ENCODE measurements at regions not wholly inside any gene's neighbourhood (a gene's known extent, or its start where the extent isn't known, plus 50 kb on each side); places are given as distances from the start of the nearest gene placed in this dataset.
A peak's percentile ranks its signal among the peaks of the same experiment; 100 is the strongest.

DNA sequence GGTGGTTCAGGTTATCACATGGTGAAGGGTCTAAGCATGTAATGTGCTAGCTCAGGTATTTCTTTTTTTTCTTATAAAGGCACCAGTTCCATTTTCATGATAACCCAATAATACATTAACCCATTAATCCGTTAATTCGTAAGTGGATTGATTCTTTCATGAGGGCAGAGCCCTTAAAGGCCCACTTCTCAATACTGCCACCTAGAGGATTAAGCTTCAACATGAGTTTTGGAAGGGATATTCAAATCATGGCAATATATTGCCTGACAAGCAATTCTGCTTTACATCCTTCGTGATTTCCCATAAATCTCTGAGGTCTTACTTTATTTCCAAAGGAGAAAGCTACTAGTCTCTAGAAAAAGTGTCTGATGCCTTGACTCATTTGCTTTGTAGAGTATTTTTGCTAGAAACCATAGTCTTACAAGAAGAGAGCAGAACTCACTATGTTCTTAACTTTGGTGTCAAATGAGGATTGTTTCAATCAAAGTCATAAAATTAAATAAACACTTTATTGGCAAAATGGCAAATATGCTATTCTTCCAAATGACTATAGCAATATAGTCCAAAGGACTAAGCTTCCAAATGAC is 271.3 kb downstream of the KCNS3 start:
- no peaks in the 10 kb centered on the region for H3K4me1 ChIP-seq (ENCODE audit: insufficient read depth, low read length, poor library complexity, severe bottlenecking)
- BruUV-seq (replicated peaks) = no TSS peak
- TF ChIP-seq EZH2 (IDR thresholded peaks at IDR 0.05; ENCODE audit: borderline replicate concordance, low read depth, low read length, poor library complexity, severe bottlenecking) = no peak
- TF ChIP-seq, protein P1, sequence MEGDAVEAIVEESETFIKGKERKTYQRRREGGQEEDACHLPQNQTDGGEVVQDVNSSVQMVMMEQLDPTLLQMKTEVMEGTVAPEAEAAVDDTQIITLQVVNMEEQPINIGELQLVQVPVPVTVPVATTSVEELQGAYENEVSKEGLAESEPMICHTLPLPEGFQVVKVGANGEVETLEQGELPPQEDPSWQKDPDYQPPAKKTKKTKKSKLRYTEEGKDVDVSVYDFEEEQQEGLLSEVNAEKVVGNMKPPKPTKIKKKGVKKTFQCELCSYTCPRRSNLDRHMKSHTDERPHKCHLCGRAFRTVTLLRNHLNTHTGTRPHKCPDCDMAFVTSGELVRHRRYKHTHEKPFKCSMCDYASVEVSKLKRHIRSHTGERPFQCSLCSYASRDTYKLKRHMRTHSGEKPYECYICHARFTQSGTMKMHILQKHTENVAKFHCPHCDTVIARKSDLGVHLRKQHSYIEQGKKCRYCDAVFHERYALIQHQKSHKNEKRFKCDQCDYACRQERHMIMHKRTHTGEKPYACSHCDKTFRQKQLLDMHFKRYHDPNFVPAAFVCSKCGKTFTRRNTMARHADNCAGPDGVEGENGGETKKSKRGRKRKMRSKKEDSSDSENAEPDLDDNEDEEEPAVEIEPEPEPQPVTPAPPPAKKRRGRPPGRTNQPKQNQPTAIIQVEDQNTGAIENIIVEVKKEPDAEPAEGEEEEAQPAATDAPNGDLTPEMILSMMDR (conservative IDR thresholded peaks at IDR 0.05; ENCODE audit: low read depth, low read length) = peak; percentile 87
- POLR2A ChIA-PET (ENCODE audit: low non-redundant PET) = no interaction called here
- DNase-seq (ENCODE audit: low spot score) = peak; percentile 77
- CTCF ChIA-PET = interaction anchor here (0.5 to 0.8 kb wide), 2 partner anchors 31 to 265 kb away, joined by 4 to 9 read pairs; no protein-coding TSS in a partner anchor
- no peak overlapping the region for H3K27ac ChIP-seq (ENCODE audit: low read depth, low read length, poor library complexity, severe bottlenecking)
- H3K36me3 ChIP-seq (ENCODE audit: insufficient read depth, low read length, poor library complexity, severe bottlenecking) = no peaks in the 10 kb centered on the region
- intact Hi-C loops (cut with micrococcal nuclease; ENCODE audit: unreplicated experiment) = loop anchor here (1.0 kb wide), 1 partner anchor 297 kb away; no protein-coding TSS in a partner anchor
- no peak overlapping the region for H3K4me3 ChIP-seq (ENCODE audit: low read depth, low read length, poor library complexity, severe bottlenecking)
- H3K9me3 ChIP-seq (ENCODE audit: low read depth, low read length, poor library complexity, severe bottlenecking) = no peaks in the 10 kb centered on the region
- H3K27me3 ChIP-seq (replicated peaks; ENCODE audit: insufficient read depth, low read depth, low read length, poor library complexity) = no peaks in the 10 kb centered on the region

GRCh38 chr2:18136881-18137475 is 258.5 kb downstream of the KCNS3 start:
- H3K4me3 ChIP-seq (ENCODE audit: low read depth, low read length, poor library complexity, severe bottlenecking) = no peak overlapping the region
- CTCF ChIA-PET = interaction anchor here (0.5 to 0.7 kb wide), 2 partner anchors 241 to 276 kb away, joined by 5 to 6 read pairs; no protein-coding TSS in a partner anchor

DNA sequence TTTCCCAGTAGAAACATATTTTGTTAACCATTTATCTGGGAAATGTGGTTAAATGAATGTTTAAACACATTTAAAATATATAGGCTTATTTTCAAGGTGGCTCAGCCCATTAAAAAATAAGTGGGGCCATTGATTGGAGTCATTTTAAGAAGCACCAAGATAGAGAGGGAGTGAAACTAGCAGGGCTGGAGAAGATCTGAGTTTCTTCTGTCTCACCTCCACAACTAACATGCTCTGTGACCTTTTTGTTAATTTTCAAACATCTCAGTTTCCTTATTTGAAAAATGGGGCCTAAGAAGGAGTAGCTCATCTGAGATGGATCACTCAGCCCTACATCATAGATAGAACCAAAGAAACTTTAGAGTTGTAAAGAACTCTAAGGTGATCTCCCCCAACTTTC is 254.8 kb downstream of the KCNS3 start:
- TF ChIP-seq, protein P1 (conservative IDR thresholded peaks at IDR 0.05; ENCODE audit: low read depth, low read length) = no peak
- DNase-seq (ENCODE audit: low spot score) = no peak
- peaks cover 19% of the 10 kb centered on the region for H3K4me1 ChIP-seq (ENCODE audit: insufficient read depth, low read length, poor library complexity, severe bottlenecking)
- no peak overlapping the region for H3K27ac ChIP-seq (ENCODE audit: low read depth, low read length, poor library complexity, severe bottlenecking)
- H3K9me3 ChIP-seq (ENCODE audit: low read depth, low read length, poor library complexity, severe bottlenecking) = no peaks in the 10 kb centered on the region
- CTCF ChIA-PET = no interaction called here
- no peaks in the 10 kb centered on the region for H3K36me3 ChIP-seq (ENCODE audit: insufficient read depth, low read length, poor library complexity, severe bottlenecking)
- POLR2A ChIA-PET (ENCODE audit: low non-redundant PET) = no interaction called here
- intact Hi-C loops (cut with micrococcal nuclease; ENCODE audit: unreplicated experiment) = no loop called here
- no TSS peak for BruUV-seq (replicated peaks)
- no peaks in the 10 kb centered on the region for H3K27me3 ChIP-seq (replicated peaks; ENCODE audit: insufficient read depth, low read depth, low read length, poor library complexity)
- no peak overlapping the region for H3K4me3 ChIP-seq (ENCODE audit: low read depth, low read length, poor library complexity, severe bottlenecking)

More at GRCh38 chr2:18136881-18137475, 258.5 kb downstream of the KCNS3 start:
- Histone ChIP-seq H3K9me3 (ENCODE audit: low read depth, low read length, poor library complexity, severe bottlenecking) (no peaks in the 10 kb centered on the region), H3K36me3 (ENCODE audit: insufficient read depth, low read length, poor library complexity, severe bottlenecking) (no peaks in the 10 kb centered on the region), H3K4me1 (ENCODE audit: insufficient read depth, low read length, poor library complexity, severe bottlenecking) (peaks cover 19% of the 10 kb centered on the region), H3K27ac (ENCODE audit: low read depth, low read length, poor library complexity, severe bottlenecking) (peak overlapping the region; percentile 41), H3K27me3 (replicated peaks; ENCODE audit: insufficient read depth, low read depth, low read length, poor library complexity) (no peaks in the 10 kb centered on the region)
- DNase-seq (ENCODE audit: low spot score) = no peak
- TF ChIP-seq, protein P1 (conservative IDR thresholded peaks at IDR 0.05; ENCODE audit: low read depth, low read length) = no peak
- no peak for TF ChIP-seq EZH2 (IDR thresholded peaks at IDR 0.05; ENCODE audit: borderline replicate concordance, low read depth, low read length, poor library complexity, severe bottlenecking)
- POLR2A ChIA-PET (ENCODE audit: low non-redundant PET) = no interaction called here
- intact Hi-C loops (cut with micrococcal nuclease; ENCODE audit: unreplicated experiment) = no loop called here
- no TSS peak for BruUV-seq (replicated peaks)

All from A673 (cell line).